ENCODE measurements at regions not wholly inside any gene's neighbourhood (a gene's known extent, or its start where the extent isn't known, plus 50 kb on each side); places are given as distances from the start of the nearest gene placed in this dataset.

GRCh38 chr5:60312098-60312497, 387.9 kb downstream of the DEPDC1B start:
- no peak for TF ChIP-seq CTCF (IDR thresholded peaks at IDR 0.05)
- no peak for TF ChIP-seq POLR2A (IDR thresholded peaks at IDR 0.05)
